Neural crest cell (in vitro differentiated cells): ENCODE measurements at regions not wholly inside any gene's neighbourhood (a gene's known extent, or its start where the extent isn't known, plus 50 kb on each side); places are given as distances from the start of the nearest gene placed in this dataset.

ENCODE experiments used
- DNase-seq: peaks from one replicate; pipeline ENCODE4 v3.0.0; 2021; ENCODE audit warnings: low read depth, mixed read lengths, low spot score
- H3K27ac Mint-ChIP-seq: one replicate; pipeline ENCODE4 v1.8.0; 2021; ENCODE audit warnings: mild to moderate bottlenecking, mixed read lengths; ENCODE audit not compliant: unreplicated experiment
- H3K27me3 Mint-ChIP-seq: 2 replicates; pipeline ENCODE4 v1.8.0; 2021; ENCODE audit warnings: low read depth, mild to moderate bottlenecking, mixed read lengths
- H3K36me3 Mint-ChIP-seq: 2 replicates; pipeline ENCODE4 v1.8.0; 2021; ENCODE audit warnings: low read depth, mild to moderate bottlenecking, mixed read lengths
- H3K4me1 Mint-ChIP-seq: 2 replicates; pipeline ENCODE4 v1.8.0; 2021; ENCODE audit warnings: mixed read lengths
- H3K4me3 Mint-ChIP-seq: one replicate; pipeline ENCODE4 v1.8.0; 2021; ENCODE audit warnings: mild to moderate bottlenecking, mixed read lengths
- H3K9me3 Mint-ChIP-seq: 2 replicates; pipeline ENCODE4 v1.8.0; 2021; ENCODE audit warnings: mixed read lengths
- TF ChIP-seq, protein P1 (sequence below): fragments of 200-600 bp; sonication (generic); conservative IDR thresholded peaks from 2 replicates; pipeline ENCODE4 v1.5.0; 2021; ENCODE audit warnings: antibody characterized with exemption, mild to moderate bottlenecking

DNA sequence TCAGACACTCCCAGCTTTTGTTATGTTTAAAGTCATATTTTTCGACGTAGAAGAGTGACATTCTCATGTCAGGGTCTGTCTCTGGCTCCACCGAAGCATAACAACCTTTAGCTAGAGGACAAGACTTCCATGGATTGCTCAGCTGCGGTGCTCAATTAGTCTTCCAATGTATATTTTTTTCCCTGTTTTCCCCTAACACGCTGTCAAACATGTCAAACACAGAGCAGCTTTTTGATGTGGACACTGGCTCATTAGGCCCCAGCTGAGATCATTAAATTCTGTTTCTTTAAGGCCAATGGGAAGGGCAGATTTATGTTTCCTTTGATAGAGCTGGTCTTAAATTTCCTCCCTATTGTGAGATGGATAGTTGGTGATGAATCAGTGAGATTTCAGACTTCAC is 525.4 kb downstream of the PIK3C3 start:
- H3K4me3 Mint-ChIP-seq, result no peak overlapping the region
- no peaks in the 10 kb centered on the region for H3K4me1 Mint-ChIP-seq
- TF ChIP-seq, protein P1, sequence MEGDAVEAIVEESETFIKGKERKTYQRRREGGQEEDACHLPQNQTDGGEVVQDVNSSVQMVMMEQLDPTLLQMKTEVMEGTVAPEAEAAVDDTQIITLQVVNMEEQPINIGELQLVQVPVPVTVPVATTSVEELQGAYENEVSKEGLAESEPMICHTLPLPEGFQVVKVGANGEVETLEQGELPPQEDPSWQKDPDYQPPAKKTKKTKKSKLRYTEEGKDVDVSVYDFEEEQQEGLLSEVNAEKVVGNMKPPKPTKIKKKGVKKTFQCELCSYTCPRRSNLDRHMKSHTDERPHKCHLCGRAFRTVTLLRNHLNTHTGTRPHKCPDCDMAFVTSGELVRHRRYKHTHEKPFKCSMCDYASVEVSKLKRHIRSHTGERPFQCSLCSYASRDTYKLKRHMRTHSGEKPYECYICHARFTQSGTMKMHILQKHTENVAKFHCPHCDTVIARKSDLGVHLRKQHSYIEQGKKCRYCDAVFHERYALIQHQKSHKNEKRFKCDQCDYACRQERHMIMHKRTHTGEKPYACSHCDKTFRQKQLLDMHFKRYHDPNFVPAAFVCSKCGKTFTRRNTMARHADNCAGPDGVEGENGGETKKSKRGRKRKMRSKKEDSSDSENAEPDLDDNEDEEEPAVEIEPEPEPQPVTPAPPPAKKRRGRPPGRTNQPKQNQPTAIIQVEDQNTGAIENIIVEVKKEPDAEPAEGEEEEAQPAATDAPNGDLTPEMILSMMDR, result no peak
- H3K9me3 Mint-ChIP-seq, result peaks cover 12% of the 10 kb centered on the region
- H3K27ac Mint-ChIP-seq, result no peak overlapping the region
- H3K36me3 Mint-ChIP-seq, result peaks cover 2% of the 10 kb centered on the region
- H3K27me3 Mint-ChIP-seq, result no peaks in the 10 kb centered on the region
- DNase-seq, result no peak

DNA sequence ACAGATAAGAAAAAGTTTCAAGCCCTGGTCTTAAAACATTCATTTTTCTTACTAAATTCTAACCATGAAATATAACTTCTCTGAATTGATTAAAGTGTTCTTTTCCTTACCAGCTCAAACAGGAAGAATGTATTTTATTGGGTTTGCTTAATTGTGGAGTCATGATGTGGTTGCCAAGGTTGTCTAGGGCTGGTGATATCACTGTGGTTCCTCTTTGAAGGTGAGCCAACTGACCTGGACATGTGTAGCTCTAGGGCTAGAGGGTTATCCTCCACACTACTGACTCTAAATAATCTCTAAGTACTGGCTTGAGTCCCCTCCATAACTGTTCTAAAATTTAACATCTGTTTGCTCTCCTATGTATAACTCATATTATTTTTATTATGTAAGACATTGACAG is 529.6 kb downstream of the PIK3C3 start:
- Mint-ChIP-seq H3K9me3 (peaks cover 15% of the 10 kb centered on the region), H3K36me3 (peaks cover 2% of the 10 kb centered on the region), H3K27me3 (no peaks in the 10 kb centered on the region), H3K27ac (no peak overlapping the region), H3K4me3 (no peak overlapping the region), H3K4me1 (no peaks in the 10 kb centered on the region)
- no peak for DNase-seq
- TF ChIP-seq, protein P1, result no peak

DNA sequence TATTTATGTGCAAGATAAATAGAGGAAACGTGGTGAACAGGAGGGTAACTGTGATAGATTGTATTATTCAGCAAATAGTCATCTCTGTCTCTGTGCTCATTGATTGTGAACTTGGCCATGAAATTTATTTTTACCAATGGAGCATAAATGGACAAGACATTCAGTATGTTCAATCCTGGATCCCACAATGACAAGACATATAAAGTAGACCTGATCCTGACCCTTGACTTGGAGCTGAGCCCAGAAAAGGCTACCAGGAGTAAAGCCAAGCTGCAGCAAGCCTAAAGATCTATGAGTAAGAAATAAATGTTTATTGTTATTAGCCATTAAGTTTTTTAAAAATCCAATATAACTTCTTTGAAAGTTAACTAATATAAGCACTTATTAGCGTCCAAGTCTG is 531.2 kb downstream of the PIK3C3 start:
- Mint-ChIP-seq H3K36me3 (peaks cover 2% of the 10 kb centered on the region), H3K4me3 (no peak overlapping the region), H3K27ac (no peak overlapping the region), H3K27me3 (no peaks in the 10 kb centered on the region), H3K9me3 (peaks cover 14% of the 10 kb centered on the region), H3K4me1 (no peaks in the 10 kb centered on the region)
- TF ChIP-seq, protein P1, result no peak
- no peak for DNase-seq

DNA sequence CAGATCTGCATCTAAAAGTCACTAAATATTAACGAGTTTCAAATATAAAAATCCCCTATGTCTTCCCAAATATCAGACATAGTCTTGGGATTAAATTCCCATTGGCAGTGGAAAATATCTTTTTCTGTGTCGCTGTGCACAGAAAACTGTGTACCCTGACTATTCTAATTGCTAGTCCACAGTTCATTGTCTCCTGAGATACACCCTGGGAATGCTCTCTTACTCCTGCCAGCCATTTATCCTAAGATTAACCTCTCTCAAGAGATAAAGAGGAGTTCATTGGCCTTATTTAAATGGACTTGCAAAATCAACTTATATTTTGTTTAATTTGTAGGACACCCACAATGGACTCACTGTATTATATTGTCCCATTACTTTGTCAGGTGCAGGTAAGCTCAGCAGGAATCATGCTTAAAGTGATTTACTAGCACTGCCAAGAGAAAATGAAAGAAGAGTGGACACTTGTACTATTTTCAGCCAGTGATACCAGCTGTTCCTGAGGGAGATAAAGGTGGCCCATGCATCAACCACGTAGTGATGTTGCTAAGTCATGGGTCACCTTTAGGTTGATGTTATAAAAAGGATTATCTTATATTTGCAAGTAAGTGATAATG is 553.8 kb downstream of the PIK3C3 start:
- no peaks in the 10 kb centered on the region for H3K36me3 Mint-ChIP-seq
- H3K9me3 Mint-ChIP-seq, result peaks cover 2% of the 10 kb centered on the region
- no peaks in the 10 kb centered on the region for H3K4me1 Mint-ChIP-seq
- no peaks in the 10 kb centered on the region for H3K27me3 Mint-ChIP-seq
- TF ChIP-seq, protein P1, result no peak
- H3K27ac Mint-ChIP-seq, result no peak overlapping the region
- no peak for DNase-seq
- no peak overlapping the region for H3K4me3 Mint-ChIP-seq

DNA sequence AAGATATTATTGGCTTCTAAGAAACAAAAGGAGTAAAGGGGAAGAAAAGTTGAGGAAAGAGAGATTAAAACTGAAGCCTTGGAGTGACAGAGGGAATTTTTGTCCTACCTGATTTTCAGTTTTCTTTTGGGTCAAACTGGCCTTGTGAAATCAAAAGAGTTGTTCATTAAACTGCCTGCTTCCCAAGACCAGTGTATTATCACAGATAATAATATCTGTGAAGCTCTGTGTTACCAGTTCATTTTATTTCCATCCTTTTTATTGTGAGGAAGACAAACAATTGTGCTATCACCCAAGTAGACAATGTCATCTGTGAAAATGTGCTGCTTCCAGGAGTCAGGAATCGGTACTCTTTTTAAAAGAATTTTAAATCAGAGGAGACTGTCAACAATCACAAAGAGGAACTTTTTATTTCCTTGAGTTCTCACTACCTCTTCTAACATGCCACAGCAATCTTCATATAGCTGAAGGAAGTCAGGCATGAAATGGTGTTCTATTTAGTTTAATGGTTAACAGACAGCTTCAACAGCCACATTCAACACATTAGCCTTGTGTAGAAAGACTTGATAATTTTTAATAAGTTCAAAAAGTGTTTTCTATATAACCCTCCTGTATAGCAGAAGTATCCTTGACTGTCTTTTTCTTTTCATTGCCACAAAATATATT is 554.8 kb downstream of the PIK3C3 start:
- Mint-ChIP-seq H3K4me3 (no peak overlapping the region), H3K27ac (no peak overlapping the region), H3K4me1 (no peaks in the 10 kb centered on the region)

More for the DNA sequence above, 554.8 kb downstream of the PIK3C3 start:
- no peaks in the 10 kb centered on the region for H3K36me3 Mint-ChIP-seq
- no peak for DNase-seq
- TF ChIP-seq, protein P1, result no peak
- no peaks in the 10 kb centered on the region for H3K27me3 Mint-ChIP-seq
- H3K9me3 Mint-ChIP-seq, result peaks cover 2% of the 10 kb centered on the region
